Peyer's patch (tissue), 4 donors: ENCODE measurements at regions not wholly inside any gene's neighbourhood (a gene's known extent, or its start where the extent isn't known, plus 50 kb on each side); places are given as distances from the start of the nearest gene placed in this dataset.

Experiments
- DNase-seq, 3 donors: peaks; one replicate each; pipeline ENCODE4 v3.0.0-alpha.2; 2017 to 2019
- H3K27ac ChIP-seq, 4 donors: fragments of 200-600 bp; sonication (generic); one replicate each; pipeline ENCODE4 v1.5.1; 2016 to 2019
- H3K27me3 ChIP-seq, 2 donors: fragments of 200-600 bp; sonication (generic); one replicate each; pipeline ENCODE4 v1.5.1; 2019
- H3K36me3 ChIP-seq, 3 donors: fragments of 200-600 bp; sonication (generic); one replicate each; pipeline ENCODE4 v1.5.1; 2016 to 2019
- H3K4me1 ChIP-seq, 4 donors: fragments of 200-600 bp; sonication (generic); one replicate each; pipeline ENCODE4 v1.5.1; 2016 to 2019
- H3K4me3 ChIP-seq, 4 donors: fragments of 200-600 bp; sonication (generic); 1 replicate in 3 of 4; 2 replicates in 1 of 4; pipeline ENCODE4 v1.5.1; 2016 to 2019; ENCODE audit warnings: mild to moderate bottlenecking in 1 of 4
- H3K9me3 ChIP-seq, 4 donors: fragments of 200-600 bp; sonication (generic); one replicate each; pipeline ENCODE4 v1.5.1; 2016 to 2019; ENCODE audit warnings: mild to moderate bottlenecking in 1 of 4
- CTCF ChIP-seq, 6 experiments: fragments of 450-650 bp in 4 of 6; fragments of 200-600 bp in 2 of 6; sonication (generic) in 1 of 6; IDR thresholded peaks; one replicate each; pipeline ENCODE4 v1.5.1; 2017 to 2019; ENCODE audit warnings: antibody characterized with exemption in 6 of 6, mild to moderate bottlenecking in 3 of 6, moderate library complexity in 1 of 6
- POLR2A ChIP-seq, 2 donors: fragments of 450-650 bp; IDR thresholded peaks; one replicate each; pipeline ENCODE4 v1.5.1; 2017; ENCODE audit warnings: antibody characterized with exemption in 2 of 2, mild to moderate bottlenecking in 2 of 2, moderate library complexity in 2 of 2

- no peak overlapping the region for H3K27ac ChIP-seq
- no peak overlapping the region for H3K4me3 ChIP-seq
- H3K36me3 ChIP-seq, result no peaks in the 10 kb centered on the region
- H3K9me3 ChIP-seq, result no peaks in the 10 kb centered on the region
- no peak for DNase-seq
- no peaks in the 10 kb centered on the region for H3K27me3 ChIP-seq
- H3K4me1 ChIP-seq, result no peaks in the 10 kb centered on the region
- TF ChIP-seq POLR2A (IDR thresholded peaks at IDR 0.05) (no peak), CTCF (IDR thresholded peaks at IDR 0.05) (no peak)
These were observed 506.9 kb downstream of the TLE1 start for GRCh38 chr9:81182431-81182830.

- no peak for TF ChIP-seq POLR2A (IDR thresholded peaks at IDR 0.05)
- TF ChIP-seq CTCF (IDR thresholded peaks at IDR 0.05), result no peak
- Histone ChIP-seq H3K27ac (no peak overlapping the region), H3K27me3 (no peaks in the 10 kb centered on the region), H3K4me3 (no peak overlapping the region), H3K4me1 (no peaks in the 10 kb centered on the region), H3K9me3 (no peaks in the 10 kb centered on the region), H3K36me3 (no peaks in the 10 kb centered on the region)
- no peak for DNase-seq
These were observed 515.3 kb downstream of the TLE1 start for GRCh38 chr9:81174023-81174422.

- H3K27me3 ChIP-seq, result no peaks in the 10 kb centered on the region
- no peaks in the 10 kb centered on the region for H3K4me1 ChIP-seq
- H3K9me3 ChIP-seq, result no peaks in the 10 kb centered on the region
- no peaks in the 10 kb centered on the region for H3K36me3 ChIP-seq
- TF ChIP-seq POLR2A (IDR thresholded peaks at IDR 0.05), result no peak
- TF ChIP-seq CTCF (IDR thresholded peaks at IDR 0.05), result no peak
- H3K27ac ChIP-seq, result no peak overlapping the region
- no peak for DNase-seq
- no peak overlapping the region for H3K4me3 ChIP-seq
These were observed 517.7 kb downstream of the TLE1 start for GRCh38 chr9:81171689-81172088.

GRCh38 chr9:81162361-81162760 is 527.0 kb downstream of the TLE1 start:
- H3K4me3 ChIP-seq, result no peak overlapping the region
- TF ChIP-seq CTCF (IDR thresholded peaks at IDR 0.05) (no peak), POLR2A (IDR thresholded peaks at IDR 0.05) (no peak)
- no peaks in the 10 kb centered on the region for H3K27me3 ChIP-seq
- H3K9me3 ChIP-seq, result no peaks in the 10 kb centered on the region
- no peak for DNase-seq
- no peaks in the 10 kb centered on the region for H3K36me3 ChIP-seq
- no peaks in the 10 kb centered on the region for H3K4me1 ChIP-seq
- no peak overlapping the region for H3K27ac ChIP-seq

- no peaks in the 10 kb centered on the region for H3K36me3 ChIP-seq
- no peak for DNase-seq
- no peaks in the 10 kb centered on the region for H3K9me3 ChIP-seq
- no peak overlapping the region for H3K27ac ChIP-seq
- H3K4me1 ChIP-seq, result no peaks in the 10 kb centered on the region
- no peak overlapping the region for H3K4me3 ChIP-seq
- TF ChIP-seq POLR2A (IDR thresholded peaks at IDR 0.05) (no peak), CTCF (IDR thresholded peaks at IDR 0.05) (no peak)
- no peaks in the 10 kb centered on the region for H3K27me3 ChIP-seq
These were observed 533.0 kb downstream of the TLE1 start for GRCh38 chr9:81156381-81156780.

GRCh38 chr9:81150016-81150625 is 539.2 kb downstream of the TLE1 start:
- no peak for TF ChIP-seq POLR2A (IDR thresholded peaks at IDR 0.05)
- TF ChIP-seq CTCF (IDR thresholded peaks at IDR 0.05), result no peak
- H3K36me3 ChIP-seq, result no peaks in the 10 kb centered on the region
- no peaks in the 10 kb centered on the region for H3K4me1 ChIP-seq
- no peak for DNase-seq
- no peak overlapping the region for H3K4me3 ChIP-seq
- H3K27me3 ChIP-seq, result no peaks in the 10 kb centered on the region
- H3K27ac ChIP-seq, result no peak overlapping the region
- H3K9me3 ChIP-seq, result no peaks in the 10 kb centered on the region
